Activated CD4-positive, alpha-beta memory T cell treated with anti-CD3 and anti-CD28 coated beads for 36 hours (primary cell): ENCODE measurements at regions not wholly inside any gene's neighbourhood (a gene's known extent, or its start where the extent isn't known, plus 50 kb on each side); places are given as distances from the start of the nearest gene placed in this dataset.

ENCODE experiments used
- CTCF ChIA-PET: fragments of 350-600 bp; sonication (Branson Sonifier 250); formaldehyde crosslinking; loops from one replicate; lab custom pipeline; 2021; ENCODE audit warnings: antibody characterized with exemption, inconsistent platforms; lab: Charles Lee
- POLR2A ChIA-PET: fragments of 350-600 bp; sonication (Branson Sonifier 250); formaldehyde crosslinking; loops from one replicate; lab custom pipeline; 2021; ENCODE audit warnings: antibody characterized with exemption; lab: Charles Lee
- DNase-seq: peaks from one replicate; pipeline ENCODE4 v3.0.0-alpha.2; 2020
- H3K27ac Mint-ChIP-seq: one replicate; pipeline ENCODE4 v1.8.0; 2021; ENCODE audit warnings: mixed read lengths
- H3K27me3 Mint-ChIP-seq: one replicate; pipeline ENCODE4 v1.8.0; 2021; ENCODE audit warnings: mixed read lengths
- H3K36me3 Mint-ChIP-seq: one replicate; pipeline ENCODE4 v1.8.0; 2021; ENCODE audit warnings: mixed read lengths
- H3K4me1 Mint-ChIP-seq: one replicate; pipeline ENCODE4 v1.8.0; 2021; ENCODE audit warnings: low read depth, mixed read lengths
- H3K4me3 Mint-ChIP-seq: one replicate; pipeline ENCODE4 v1.8.0; 2021; ENCODE audit warnings: mild to moderate bottlenecking, mixed read lengths
- H3K9me3 Mint-ChIP-seq: one replicate; pipeline ENCODE4 v1.8.0; 2021; ENCODE audit warnings: mixed read lengths
- intact Hi-C: fragments of 100-400 bp; cut with micrococcal nuclease; formaldehyde crosslinking; loops from one replicate; pipeline ENCODE4 v1.15.1; 2023

- Mint-ChIP-seq H3K27me3 (peaks cover 20% of the 10 kb centered on the region), H3K4me1 (peaks cover 7% of the 10 kb centered on the region), H3K4me3 (no peak overlapping the region), H3K27ac (no peak overlapping the region), H3K36me3 (no peaks in the 10 kb centered on the region), H3K9me3 (peaks cover 2% of the 10 kb centered on the region)
- POLR2A ChIA-PET = no interaction called here
- DNase-seq = no peak
- intact Hi-C loops = no loop called here
- CTCF ChIA-PET = no interaction called here
Observed at GRCh38 chr12:65653946-65654629, 170.2 kb upstream of the HMGA2 start.

GRCh38 chr12:65655074-65655493, 169.2 kb upstream of the HMGA2 start:
- no peak overlapping the region for H3K27ac Mint-ChIP-seq
- CTCF ChIA-PET = no interaction called here

GRCh38 chr12:65656156-65656882, 168.0 kb upstream of the HMGA2 start:
- POLR2A ChIA-PET = no interaction called here
- no peak overlapping the region for H3K27ac Mint-ChIP-seq
- peaks cover 2% of the 10 kb centered on the region for H3K9me3 Mint-ChIP-seq
- intact Hi-C loops = loop anchor here (1.0 to 2.0 kb wide), 2 partner anchors 11 to 296 kb away; no protein-coding TSS in a partner anchor
- H3K4me1 Mint-ChIP-seq = peaks cover 7% of the 10 kb centered on the region
- no peak overlapping the region for H3K4me3 Mint-ChIP-seq
- DNase-seq = no peak
- CTCF ChIA-PET = interaction anchor here (1.5 kb wide), 1 partner anchor 10 kb away, joined by 3 read pairs; no protein-coding TSS in a partner anchor
- H3K36me3 Mint-ChIP-seq = no peaks in the 10 kb centered on the region
- peaks cover 26% of the 10 kb centered on the region for H3K27me3 Mint-ChIP-seq

More at GRCh38 chr12:65655074-65655493, 169.2 kb upstream of the HMGA2 start:
- intact Hi-C loops = no loop called here
- Mint-ChIP-seq H3K36me3 (no peaks in the 10 kb centered on the region), H3K4me3 (no peak overlapping the region), H3K4me1 (peaks cover 7% of the 10 kb centered on the region), H3K27me3 (peaks cover 21% of the 10 kb centered on the region), H3K9me3 (peaks cover 2% of the 10 kb centered on the region)
- POLR2A ChIA-PET = no interaction called here
- DNase-seq = no peak

GRCh38 chr12:65656891-65657351, 167.4 kb upstream of the HMGA2 start:
- no peak overlapping the region for H3K4me3 Mint-ChIP-seq
- H3K27me3 Mint-ChIP-seq = peaks cover 26% of the 10 kb centered on the region
- H3K36me3 Mint-ChIP-seq = no peaks in the 10 kb centered on the region
- peaks cover 7% of the 10 kb centered on the region for H3K4me1 Mint-ChIP-seq
- intact Hi-C loops = loop anchor here (1.0 to 2.0 kb wide), 2 partner anchors 10 to 296 kb away; no protein-coding TSS in a partner anchor
- ChIA-PET CTCF (interaction anchor here (1.5 kb wide), 1 partner anchor 9 kb away, joined by 3 read pairs; no protein-coding TSS in a partner anchor), POLR2A (no interaction called here)
- DNase-seq = peak; percentile 15
- peaks cover 2% of the 10 kb centered on the region for H3K9me3 Mint-ChIP-seq
- no peak overlapping the region for H3K27ac Mint-ChIP-seq

- Mint-ChIP-seq H3K9me3 (peaks cover 2% of the 10 kb centered on the region), H3K27me3 (peaks cover 26% of the 10 kb centered on the region), H3K4me1 (peaks cover 7% of the 10 kb centered on the region), H3K4me3 (no peak overlapping the region), H3K27ac (no peak overlapping the region), H3K36me3 (no peaks in the 10 kb centered on the region)
- POLR2A ChIA-PET = no interaction called here
- CTCF ChIA-PET = interaction anchor here (1.5 kb wide), 1 partner anchor 9 kb away, joined by 3 read pairs; no protein-coding TSS in a partner anchor
- intact Hi-C loops = loop anchor here (2.0 kb wide), 1 partner anchor 295 kb away; no protein-coding TSS in a partner anchor
- no peak for DNase-seq
Observed at GRCh38 chr12:65657635-65658034, 166.6 kb upstream of the HMGA2 start.

- Mint-ChIP-seq H3K27ac (no peak overlapping the region), H3K9me3 (peaks cover 2% of the 10 kb centered on the region), H3K4me1 (peaks cover 7% of the 10 kb centered on the region), H3K36me3 (no peaks in the 10 kb centered on the region), H3K27me3 (peaks cover 23% of the 10 kb centered on the region), H3K4me3 (no peak overlapping the region)
- CTCF ChIA-PET = no interaction called here
- intact Hi-C loops = no loop called here
- DNase-seq = no peak
- POLR2A ChIA-PET = no interaction called here
Observed at GRCh38 chr12:65658360-65658759, 165.9 kb upstream of the HMGA2 start.

- ChIA-PET CTCF (no interaction called here), POLR2A (no interaction called here)
- intact Hi-C loops = no loop called here
Observed at GRCh38 chr12:65659681-65660080, 164.6 kb upstream of the HMGA2 start.

GRCh38 chr12:65660096-65660495, 164.2 kb upstream of the HMGA2 start:
- no peak for DNase-seq
- H3K9me3 Mint-ChIP-seq = no peaks in the 10 kb centered on the region
- intact Hi-C loops = no loop called here
- no peak overlapping the region for H3K27ac Mint-ChIP-seq
- peaks cover 23% of the 10 kb centered on the region for H3K27me3 Mint-ChIP-seq
- no peaks in the 10 kb centered on the region for H3K36me3 Mint-ChIP-seq
- POLR2A ChIA-PET = no interaction called here
- no peak overlapping the region for H3K4me3 Mint-ChIP-seq
- CTCF ChIA-PET = no interaction called here
- H3K4me1 Mint-ChIP-seq = peaks cover 7% of the 10 kb centered on the region

More at GRCh38 chr12:65659681-65660080, 164.6 kb upstream of the HMGA2 start:
- Mint-ChIP-seq H3K4me1 (peaks cover 7% of the 10 kb centered on the region), H3K9me3 (peaks cover 2% of the 10 kb centered on the region), H3K27me3 (peaks cover 22% of the 10 kb centered on the region), H3K36me3 (no peaks in the 10 kb centered on the region), H3K27ac (no peak overlapping the region), H3K4me3 (no peak overlapping the region)
- no peak for DNase-seq

GRCh38 chr12:65660836-65661235, 163.4 kb upstream of the HMGA2 start:
- CTCF ChIA-PET = no interaction called here
- intact Hi-C loops = no loop called here
- no peak overlapping the region for H3K27ac Mint-ChIP-seq
- H3K9me3 Mint-ChIP-seq = no peaks in the 10 kb centered on the region
- H3K27me3 Mint-ChIP-seq = peaks cover 24% of the 10 kb centered on the region
- H3K4me3 Mint-ChIP-seq = no peak overlapping the region
- H3K36me3 Mint-ChIP-seq = no peaks in the 10 kb centered on the region
- H3K4me1 Mint-ChIP-seq = peaks cover 7% of the 10 kb centered on the region
- POLR2A ChIA-PET = no interaction called here
- no peak for DNase-seq

- ChIA-PET POLR2A (no interaction called here), CTCF (interaction anchor here (0.6 kb wide), 1 partner anchor 75 kb away, joined by 3 read pairs; no protein-coding TSS in a partner anchor)
- Mint-ChIP-seq H3K4me1 (peaks cover 6% of the 10 kb centered on the region), H3K4me3 (no peak overlapping the region), H3K27ac (no peak overlapping the region), H3K36me3 (no peaks in the 10 kb centered on the region), H3K27me3 (peaks cover 24% of the 10 kb centered on the region), H3K9me3 (no peaks in the 10 kb centered on the region)
- intact Hi-C loops = no loop called here
- no peak for DNase-seq
Observed at GRCh38 chr12:65662590-65662989, 161.7 kb upstream of the HMGA2 start.

- no peak for DNase-seq
- POLR2A ChIA-PET = no interaction called here
- H3K27me3 Mint-ChIP-seq = peaks cover 25% of the 10 kb centered on the region
Observed at GRCh38 chr12:65663097-65663496, 161.2 kb upstream of the HMGA2 start.

GRCh38 chr12:65663648-65664047, 160.6 kb upstream of the HMGA2 start:
- no peaks in the 10 kb centered on the region for H3K9me3 Mint-ChIP-seq
- DNase-seq = no peak
- ChIA-PET POLR2A (no interaction called here), CTCF (no interaction called here)
- peaks cover 6% of the 10 kb centered on the region for H3K4me1 Mint-ChIP-seq
- H3K36me3 Mint-ChIP-seq = no peaks in the 10 kb centered on the region
- H3K27ac Mint-ChIP-seq = no peak overlapping the region
- H3K4me3 Mint-ChIP-seq = no peak overlapping the region
- intact Hi-C loops = no loop called here
- peaks cover 25% of the 10 kb centered on the region for H3K27me3 Mint-ChIP-seq

More at GRCh38 chr12:65663097-65663496, 161.2 kb upstream of the HMGA2 start:
- H3K4me3 Mint-ChIP-seq = no peak overlapping the region
- H3K27ac Mint-ChIP-seq = no peak overlapping the region
- peaks cover 6% of the 10 kb centered on the region for H3K4me1 Mint-ChIP-seq
- H3K9me3 Mint-ChIP-seq = no peaks in the 10 kb centered on the region
- CTCF ChIA-PET = interaction anchor here (0.6 kb wide), 1 partner anchor 75 kb away, joined by 3 read pairs; no protein-coding TSS in a partner anchor
- H3K36me3 Mint-ChIP-seq = no peaks in the 10 kb centered on the region
- intact Hi-C loops = no loop called here
